Body of pancreas (tissue), 4 donors: ENCODE measurements at regions not wholly inside any gene's neighbourhood (a gene's known extent, or its start where the extent isn't known, plus 50 kb on each side); places are given as distances from the start of the nearest gene placed in this dataset.

ENCODE experiments used
- ATAC-seq: fragments of 150-250 bp; one replicate; pipeline ENCODE4 v1.9.1; 2016
- DNase-seq, 4 donors: peaks; one replicate each; pipeline ENCODE4 v3.0.0-alpha.2; 2019
- H3K27ac ChIP-seq, 4 donors: fragments of 200-600 bp; sonication (generic); 1 replicate in 3 of 4; 2 replicates in 1 of 4; pipeline versions ENCODE4 v1.5.1 to v1.6.1; 2016 to 2019; ENCODE audit warnings: mild to moderate bottlenecking in 1 of 4, mixed read lengths in 1 of 4, moderate library complexity in 1 of 4
- H3K27me3 ChIP-seq, 2 donors: fragments of 200-600 bp; sonication (generic); one replicate each; pipeline ENCODE4 v1.6.0; 2016; ENCODE audit warnings: mild to moderate bottlenecking in 1 of 2
- H3K36me3 ChIP-seq, 2 donors: fragments of 200-600 bp; sonication (generic); replicated peaks in 1 of 2; 2 replicates each; pipeline ENCODE4 v1.5.1; 2016; ENCODE audit warnings: low read depth in 2 of 2; ENCODE audit not compliant: insufficient read depth in 1 of 2
- H3K4me1 ChIP-seq: fragments of 200-600 bp; sonication (generic); one replicate; pipeline ENCODE4 v1.6.0; 2016
- H3K4me3 ChIP-seq, 2 donors: fragments of 200-600 bp; sonication (generic); 1 replicate in 1 of 2; 2 replicates in 1 of 2; pipeline ENCODE4 v1.5.1; 2016 to 2019
- H3K9me3 ChIP-seq, 3 donors: fragments of 200-600 bp; sonication (generic); 1 replicate in 2 of 3; 2 replicates in 1 of 3; pipeline ENCODE4 v1.5.1; 2016
- POLR2A ChIP-seq, 3 donors: fragments of 450-650 bp; IDR thresholded peaks; one replicate each; pipeline ENCODE4 v1.6.1; 2016; ENCODE audit warnings: antibody characterized with exemption in 3 of 3, mild to moderate bottlenecking in 2 of 3
- WGBS, 2 donors: methylation state at CpG; one replicate each; pipeline ENCODE4 v1.1.5; 2017; 5-methylcytosine and 5-hydroxymethylcytosine counted together
- intact Hi-C: fragments of 100-400 bp; cut with DNase I; formaldehyde crosslinking; loops from one replicate; pipeline ENCODE4 v1.15.1; 2023
- TF ChIP-seq, protein P1 (sequence below), 7 experiments: fragments of 450-650 bp in 4 of 7; fragments of 200-600 bp in 3 of 7; sonication (generic) in 3 of 7; IDR thresholded peaks; one replicate each; pipeline ENCODE4 v1.5.1; 2016 to 2019; ENCODE audit warnings: antibody characterized with exemption in 7 of 7

DNA sequence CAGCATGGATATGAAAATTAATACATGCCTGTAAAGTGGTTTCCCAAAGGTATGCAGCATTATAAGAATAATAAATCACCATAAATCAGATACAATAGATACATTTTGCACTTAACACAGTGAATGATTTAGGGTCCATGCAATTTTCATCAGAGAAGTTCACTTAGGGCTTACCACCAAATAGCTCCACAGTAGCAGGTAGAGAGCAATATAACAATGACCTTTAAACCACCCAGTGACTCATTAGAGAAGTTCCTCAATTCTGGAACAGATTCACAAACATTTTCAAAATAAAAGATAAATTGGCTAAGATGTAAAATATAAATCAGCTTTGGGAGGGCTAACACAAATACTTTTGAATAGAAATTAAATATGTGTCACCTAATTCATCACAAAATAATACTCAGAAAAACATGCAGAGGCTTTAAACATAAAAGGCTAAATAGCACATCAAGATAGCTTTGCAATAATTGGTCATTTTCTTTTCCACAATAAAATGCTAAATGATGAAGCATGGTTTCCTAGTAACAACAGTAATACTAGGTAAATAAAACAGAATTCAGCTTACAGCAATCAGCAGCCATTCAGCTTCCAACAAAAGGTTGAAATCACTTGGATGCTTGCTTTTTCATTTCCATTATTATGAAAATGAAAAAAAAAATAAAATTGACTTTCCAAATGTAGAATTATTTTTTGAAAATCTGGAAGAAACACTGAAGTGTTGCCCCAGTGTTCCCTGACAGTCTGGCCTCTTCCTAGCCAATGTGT is 84.3 kb upstream of the NBEA start:
- Histone ChIP-seq H3K36me3 (no peaks in the 10 kb centered on the region), H3K27me3 (no peaks in the 10 kb centered on the region), H3K4me3 (no peak overlapping the region), H3K4me1 (no peaks in the 10 kb centered on the region), H3K9me3 (no peaks in the 10 kb centered on the region), H3K27ac (no peak overlapping the region)
- no peak for ATAC-seq
- no peak for DNase-seq
- intact Hi-C loops = no loop called here
- TF ChIP-seq POLR2A (IDR thresholded peaks at IDR 0.05) = no peak
- TF ChIP-seq, protein P1, sequence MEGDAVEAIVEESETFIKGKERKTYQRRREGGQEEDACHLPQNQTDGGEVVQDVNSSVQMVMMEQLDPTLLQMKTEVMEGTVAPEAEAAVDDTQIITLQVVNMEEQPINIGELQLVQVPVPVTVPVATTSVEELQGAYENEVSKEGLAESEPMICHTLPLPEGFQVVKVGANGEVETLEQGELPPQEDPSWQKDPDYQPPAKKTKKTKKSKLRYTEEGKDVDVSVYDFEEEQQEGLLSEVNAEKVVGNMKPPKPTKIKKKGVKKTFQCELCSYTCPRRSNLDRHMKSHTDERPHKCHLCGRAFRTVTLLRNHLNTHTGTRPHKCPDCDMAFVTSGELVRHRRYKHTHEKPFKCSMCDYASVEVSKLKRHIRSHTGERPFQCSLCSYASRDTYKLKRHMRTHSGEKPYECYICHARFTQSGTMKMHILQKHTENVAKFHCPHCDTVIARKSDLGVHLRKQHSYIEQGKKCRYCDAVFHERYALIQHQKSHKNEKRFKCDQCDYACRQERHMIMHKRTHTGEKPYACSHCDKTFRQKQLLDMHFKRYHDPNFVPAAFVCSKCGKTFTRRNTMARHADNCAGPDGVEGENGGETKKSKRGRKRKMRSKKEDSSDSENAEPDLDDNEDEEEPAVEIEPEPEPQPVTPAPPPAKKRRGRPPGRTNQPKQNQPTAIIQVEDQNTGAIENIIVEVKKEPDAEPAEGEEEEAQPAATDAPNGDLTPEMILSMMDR (IDR thresholded peaks at IDR 0.05) = no peak

DNA sequence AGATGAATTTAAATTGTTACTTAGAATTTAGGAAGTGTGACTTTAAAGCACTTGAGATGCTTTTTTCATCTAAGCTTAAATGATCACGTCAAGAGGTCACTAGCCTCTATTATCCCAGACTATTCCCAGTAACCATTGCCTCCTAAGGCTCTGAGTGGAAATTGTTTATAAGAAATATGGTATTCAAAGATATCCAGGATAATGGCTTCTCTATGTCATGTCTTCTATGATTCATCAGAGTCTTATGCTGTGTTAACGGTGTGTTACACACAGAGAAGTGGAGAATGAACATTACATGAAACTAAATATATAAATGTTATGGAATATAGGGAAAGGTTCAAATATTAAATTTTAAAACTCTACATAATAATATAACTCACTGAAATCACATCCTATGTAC is 79.8 kb upstream of the NBEA start:
- WGBS, 2 donors = 86 to 92% methylated on average over 2 of the region's 2 CpGs
- ATAC-seq = no peak
- intact Hi-C loops = no loop called here

DNA sequence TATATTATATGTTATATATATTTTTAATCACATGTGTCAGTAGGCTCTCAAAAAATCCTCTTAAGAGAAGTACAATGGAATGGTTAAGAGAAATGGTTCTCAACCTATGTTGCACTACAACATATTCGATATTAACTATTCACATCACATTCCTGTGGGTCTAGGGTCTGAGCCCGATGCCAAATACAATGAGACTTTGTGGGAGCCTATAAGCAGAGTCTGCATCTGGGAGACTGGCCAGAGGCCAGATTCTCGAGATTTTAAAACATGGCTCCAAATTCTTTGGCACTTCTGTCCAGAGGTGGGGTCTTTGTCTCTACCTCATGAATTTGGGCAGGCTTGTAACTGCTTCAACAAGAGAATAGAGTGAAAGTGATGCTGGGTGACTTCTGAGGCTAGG is 79.4 kb upstream of the NBEA start:
- intact Hi-C loops = no loop called here
- 59 to 62% methylated on average over 3 of the region's 3 CpGs for WGBS, 2 donors

More for the DNA sequence above, 79.8 kb upstream of the NBEA start:
- H3K27me3 ChIP-seq = no peaks in the 10 kb centered on the region
- H3K36me3 ChIP-seq = no peaks in the 10 kb centered on the region
- H3K9me3 ChIP-seq = no peaks in the 10 kb centered on the region
- no peak overlapping the region for H3K27ac ChIP-seq
- H3K4me3 ChIP-seq = no peak overlapping the region
- DNase-seq = no peak
- TF ChIP-seq POLR2A (IDR thresholded peaks at IDR 0.05) = no peak
- TF ChIP-seq, protein P1 (IDR thresholded peaks at IDR 0.05) = no peak
- no peaks in the 10 kb centered on the region for H3K4me1 ChIP-seq

DNA sequence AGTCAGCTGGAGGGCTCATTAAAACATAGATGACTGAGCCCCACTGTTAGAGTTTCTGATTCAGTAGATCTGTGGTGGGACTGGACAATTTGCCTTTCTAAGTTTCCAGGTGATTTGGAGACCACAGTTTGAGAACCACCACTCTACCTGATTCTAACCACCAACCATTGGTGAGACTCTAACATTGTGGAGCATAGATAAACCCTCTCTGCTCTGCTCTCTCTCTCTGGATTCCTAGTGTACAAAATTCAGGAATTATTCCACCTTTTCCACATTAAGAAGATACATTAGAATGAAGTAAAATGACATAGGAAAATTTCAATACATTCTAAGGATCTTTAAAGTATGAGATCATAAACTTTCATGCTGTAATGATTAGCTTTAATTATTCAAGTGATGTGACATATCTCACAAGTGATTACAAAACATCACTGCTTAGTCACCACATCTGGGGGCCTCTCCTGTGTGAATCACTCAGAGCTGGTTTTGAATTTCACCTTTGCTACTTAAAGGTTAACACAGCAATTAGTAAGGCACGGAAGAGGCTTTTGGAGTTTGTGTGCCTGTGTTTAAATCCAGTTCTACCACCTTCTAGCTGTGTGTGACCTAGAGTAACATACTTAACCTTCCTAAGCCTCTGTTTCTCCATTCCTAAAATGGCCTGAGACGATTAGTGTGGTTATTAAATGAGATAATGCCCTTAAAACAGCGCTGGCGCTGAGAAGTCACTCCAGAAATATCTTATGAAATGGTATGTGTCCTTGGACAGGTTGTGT is 78.5 kb upstream of the NBEA start:
- ATAC-seq (no peak), DNase-seq (no peak)
- Histone ChIP-seq H3K9me3 (no peaks in the 10 kb centered on the region), H3K4me1 (no peaks in the 10 kb centered on the region), H3K27me3 (no peaks in the 10 kb centered on the region), H3K36me3 (no peaks in the 10 kb centered on the region), H3K4me3 (no peak overlapping the region), H3K27ac (no peak overlapping the region)
- WGBS, 2 donors = 44 to 48% methylated on average over 4 of the region's 4 CpGs
- intact Hi-C loops = no loop called here
- TF ChIP-seq, protein P1 (IDR thresholded peaks at IDR 0.05) = no peak
- TF ChIP-seq POLR2A (IDR thresholded peaks at IDR 0.05) = no peak

More for the DNA sequence above, 79.4 kb upstream of the NBEA start:
- H3K4me3 ChIP-seq = no peak overlapping the region
- TF ChIP-seq POLR2A (IDR thresholded peaks at IDR 0.05) = no peak
- TF ChIP-seq, protein P1 (IDR thresholded peaks at IDR 0.05) = no peak
- DNase-seq = no peak
- H3K36me3 ChIP-seq = no peaks in the 10 kb centered on the region
- no peaks in the 10 kb centered on the region for H3K27me3 ChIP-seq
- no peaks in the 10 kb centered on the region for H3K4me1 ChIP-seq
- no peak overlapping the region for H3K27ac ChIP-seq
- no peaks in the 10 kb centered on the region for H3K9me3 ChIP-seq
- no peak for ATAC-seq
